ENCODE measurements at regions not wholly inside any gene's neighbourhood (a gene's known extent, or its start where the extent isn't known, plus 50 kb on each side); places are given as distances from the start of the nearest gene placed in this dataset.
"Not testable (repeated sequence)": the region's sequence is repeated elsewhere in the genome, so short reads cannot be mapped to it uniquely, and the experiment has no call there.

- Histone ChIP-seq H3K4me1 (ENCODE audit: control insufficient read depth in 4 of 4, insufficient read depth in 4 of 4, low read length in 3 of 4) (no peaks in the 10 kb centered on the region), H3K27me3 (ENCODE audit: control insufficient read depth in 4 of 4, insufficient read depth in 4 of 4, low read length in 3 of 4) (no peaks in the 10 kb centered on the region), H3K36me3 (ENCODE audit: control insufficient read depth in 4 of 4, insufficient read depth in 3 of 4, low read depth in 1 of 4, low read length in 3 of 4) (no peaks in the 10 kb centered on the region), H3K4me3 (ENCODE audit: low read depth in 1 of 3, low read length in 3 of 3) (no peak overlapping the region), H3K27ac (ENCODE audit: low read depth in 1 of 2, low read length in 2 of 2) (no peak overlapping the region), H3K9me3 (ENCODE audit: control insufficient read depth in 4 of 4, low read length in 3 of 4) (no peaks in the 10 kb centered on the region), H3K9ac (ENCODE audit: low read depth in 1 of 2, low read length in 2 of 2) (no peak overlapping the region)
- TF ChIP-seq, protein P1, sequence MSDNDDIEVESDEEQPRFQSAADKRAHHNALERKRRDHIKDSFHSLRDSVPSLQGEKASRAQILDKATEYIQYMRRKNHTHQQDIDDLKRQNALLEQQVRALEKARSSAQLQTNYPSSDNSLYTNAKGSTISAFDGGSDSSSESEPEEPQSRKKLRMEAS (IDR thresholded peaks at IDR 0.05): no peak
- no peak for TF ChIP-seq GABPA (IDR thresholded peaks at IDR 0.05 in 1 of 2, conservative IDR thresholded peaks at IDR 0.05 in 1 of 2)
- TF ChIP-seq SP1 (IDR thresholded peaks at IDR 0.05): no peak
- no peak for DNase-seq (ENCODE audit: low spot score)
- WGBS: 77% methylated on average over 3 of the region's 3 CpGs
These were observed 297.0 kb upstream of the AUTS2 start for GRCh38 chr7:69301253-69301652.

- DNase-seq (ENCODE audit: low spot score): no peak
- Histone ChIP-seq H3K9me3 (ENCODE audit: control insufficient read depth in 4 of 4, low read length in 3 of 4) (no peaks in the 10 kb centered on the region), H3K4me1 (ENCODE audit: control insufficient read depth in 4 of 4, insufficient read depth in 4 of 4, low read length in 3 of 4) (no peaks in the 10 kb centered on the region), H3K4me3 (ENCODE audit: low read depth in 1 of 3, low read length in 3 of 3) (no peak overlapping the region), H3K27me3 (ENCODE audit: control insufficient read depth in 4 of 4, insufficient read depth in 4 of 4, low read length in 3 of 4) (no peaks in the 10 kb centered on the region), H3K27ac (ENCODE audit: low read depth in 1 of 2, low read length in 2 of 2) (no peak overlapping the region), H3K36me3 (ENCODE audit: control insufficient read depth in 4 of 4, insufficient read depth in 3 of 4, low read depth in 1 of 4, low read length in 3 of 4) (no peaks in the 10 kb centered on the region), H3K9ac (ENCODE audit: low read depth in 1 of 2, low read length in 2 of 2) (no peak overlapping the region)
- 96% methylated on average over 1 of the region's 1 CpG for WGBS
- TF ChIP-seq RXRA (IDR thresholded peaks at IDR 0.05) (peak in 1 of 2 donors; percentile 12), EGR1 (IDR thresholded peaks at IDR 0.05; ENCODE audit: low read depth in 2 of 2) (no peak)
These were observed 288.7 kb upstream of the AUTS2 start for GRCh38 chr7:69309601-69310000.

DNA sequence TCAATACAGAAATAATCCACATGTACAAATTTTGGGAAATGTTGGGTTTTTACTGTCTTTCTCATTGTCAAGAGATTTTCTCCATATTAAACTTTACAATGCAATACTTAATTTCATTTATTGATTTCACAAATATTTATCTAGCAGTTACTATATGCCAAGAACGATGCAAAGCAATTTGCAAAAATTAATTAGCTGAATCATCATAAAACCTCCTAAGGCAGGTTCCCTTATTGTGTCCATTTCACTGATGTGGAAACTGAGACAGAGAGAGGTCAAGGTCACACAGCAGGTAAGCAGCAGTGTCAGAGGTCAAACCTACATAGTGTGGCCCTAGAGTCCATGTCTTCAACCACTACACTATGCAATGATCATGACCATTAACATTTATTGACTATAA lies 286.8 kb upstream of the AUTS2 start:
- H3K36me3 ChIP-seq (ENCODE audit: control insufficient read depth in 4 of 4, insufficient read depth in 3 of 4, low read depth in 1 of 4, low read length in 3 of 4): no peaks in the 10 kb centered on the region
- H3K27me3 ChIP-seq (ENCODE audit: control insufficient read depth in 4 of 4, insufficient read depth in 4 of 4, low read length in 3 of 4): no peaks in the 10 kb centered on the region
- H3K9ac ChIP-seq (ENCODE audit: low read depth in 1 of 2, low read length in 2 of 2): no peak overlapping the region
- no peak overlapping the region for H3K27ac ChIP-seq (ENCODE audit: low read depth in 1 of 2, low read length in 2 of 2)
- no peaks in the 10 kb centered on the region for H3K4me1 ChIP-seq (ENCODE audit: control insufficient read depth in 4 of 4, insufficient read depth in 4 of 4, low read length in 3 of 4)
- 47% methylated on average over 1 of the region's 1 CpG for WGBS
- DNase-seq (ENCODE audit: low spot score): no peak
- no peak overlapping the region for H3K4me3 ChIP-seq (ENCODE audit: low read depth in 1 of 3, low read length in 3 of 3)
- TF ChIP-seq, protein P2, sequence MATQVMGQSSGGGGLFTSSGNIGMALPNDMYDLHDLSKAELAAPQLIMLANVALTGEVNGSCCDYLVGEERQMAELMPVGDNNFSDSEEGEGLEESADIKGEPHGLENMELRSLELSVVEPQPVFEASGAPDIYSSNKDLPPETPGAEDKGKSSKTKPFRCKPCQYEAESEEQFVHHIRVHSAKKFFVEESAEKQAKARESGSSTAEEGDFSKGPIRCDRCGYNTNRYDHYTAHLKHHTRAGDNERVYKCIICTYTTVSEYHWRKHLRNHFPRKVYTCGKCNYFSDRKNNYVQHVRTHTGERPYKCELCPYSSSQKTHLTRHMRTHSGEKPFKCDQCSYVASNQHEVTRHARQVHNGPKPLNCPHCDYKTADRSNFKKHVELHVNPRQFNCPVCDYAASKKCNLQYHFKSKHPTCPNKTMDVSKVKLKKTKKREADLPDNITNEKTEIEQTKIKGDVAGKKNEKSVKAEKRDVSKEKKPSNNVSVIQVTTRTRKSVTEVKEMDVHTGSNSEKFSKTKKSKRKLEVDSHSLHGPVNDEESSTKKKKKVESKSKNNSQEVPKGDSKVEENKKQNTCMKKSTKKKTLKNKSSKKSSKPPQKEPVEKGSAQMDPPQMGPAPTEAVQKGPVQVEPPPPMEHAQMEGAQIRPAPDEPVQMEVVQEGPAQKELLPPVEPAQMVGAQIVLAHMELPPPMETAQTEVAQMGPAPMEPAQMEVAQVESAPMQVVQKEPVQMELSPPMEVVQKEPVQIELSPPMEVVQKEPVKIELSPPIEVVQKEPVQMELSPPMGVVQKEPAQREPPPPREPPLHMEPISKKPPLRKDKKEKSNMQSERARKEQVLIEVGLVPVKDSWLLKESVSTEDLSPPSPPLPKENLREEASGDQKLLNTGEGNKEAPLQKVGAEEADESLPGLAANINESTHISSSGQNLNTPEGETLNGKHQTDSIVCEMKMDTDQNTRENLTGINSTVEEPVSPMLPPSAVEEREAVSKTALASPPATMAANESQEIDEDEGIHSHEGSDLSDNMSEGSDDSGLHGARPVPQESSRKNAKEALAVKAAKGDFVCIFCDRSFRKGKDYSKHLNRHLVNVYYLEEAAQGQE (IDR thresholded peaks at IDR 0.05): no peak
- TF ChIP-seq SP1 (IDR thresholded peaks at IDR 0.05) (no peak), GABPA (IDR thresholded peaks at IDR 0.05 in 1 of 2, conservative IDR thresholded peaks at IDR 0.05 in 1 of 2) (no peak), ATF3 (IDR thresholded peaks at IDR 0.05) (no peak), EGR1 (IDR thresholded peaks at IDR 0.05; ENCODE audit: low read depth in 2 of 2) (no peak)
- TF ChIP-seq, protein P3, sequence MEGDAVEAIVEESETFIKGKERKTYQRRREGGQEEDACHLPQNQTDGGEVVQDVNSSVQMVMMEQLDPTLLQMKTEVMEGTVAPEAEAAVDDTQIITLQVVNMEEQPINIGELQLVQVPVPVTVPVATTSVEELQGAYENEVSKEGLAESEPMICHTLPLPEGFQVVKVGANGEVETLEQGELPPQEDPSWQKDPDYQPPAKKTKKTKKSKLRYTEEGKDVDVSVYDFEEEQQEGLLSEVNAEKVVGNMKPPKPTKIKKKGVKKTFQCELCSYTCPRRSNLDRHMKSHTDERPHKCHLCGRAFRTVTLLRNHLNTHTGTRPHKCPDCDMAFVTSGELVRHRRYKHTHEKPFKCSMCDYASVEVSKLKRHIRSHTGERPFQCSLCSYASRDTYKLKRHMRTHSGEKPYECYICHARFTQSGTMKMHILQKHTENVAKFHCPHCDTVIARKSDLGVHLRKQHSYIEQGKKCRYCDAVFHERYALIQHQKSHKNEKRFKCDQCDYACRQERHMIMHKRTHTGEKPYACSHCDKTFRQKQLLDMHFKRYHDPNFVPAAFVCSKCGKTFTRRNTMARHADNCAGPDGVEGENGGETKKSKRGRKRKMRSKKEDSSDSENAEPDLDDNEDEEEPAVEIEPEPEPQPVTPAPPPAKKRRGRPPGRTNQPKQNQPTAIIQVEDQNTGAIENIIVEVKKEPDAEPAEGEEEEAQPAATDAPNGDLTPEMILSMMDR (IDR thresholded peaks at IDR 0.05; ENCODE audit: low read depth, low read length, missing input control): no peak
- TF ChIP-seq, protein P4, sequence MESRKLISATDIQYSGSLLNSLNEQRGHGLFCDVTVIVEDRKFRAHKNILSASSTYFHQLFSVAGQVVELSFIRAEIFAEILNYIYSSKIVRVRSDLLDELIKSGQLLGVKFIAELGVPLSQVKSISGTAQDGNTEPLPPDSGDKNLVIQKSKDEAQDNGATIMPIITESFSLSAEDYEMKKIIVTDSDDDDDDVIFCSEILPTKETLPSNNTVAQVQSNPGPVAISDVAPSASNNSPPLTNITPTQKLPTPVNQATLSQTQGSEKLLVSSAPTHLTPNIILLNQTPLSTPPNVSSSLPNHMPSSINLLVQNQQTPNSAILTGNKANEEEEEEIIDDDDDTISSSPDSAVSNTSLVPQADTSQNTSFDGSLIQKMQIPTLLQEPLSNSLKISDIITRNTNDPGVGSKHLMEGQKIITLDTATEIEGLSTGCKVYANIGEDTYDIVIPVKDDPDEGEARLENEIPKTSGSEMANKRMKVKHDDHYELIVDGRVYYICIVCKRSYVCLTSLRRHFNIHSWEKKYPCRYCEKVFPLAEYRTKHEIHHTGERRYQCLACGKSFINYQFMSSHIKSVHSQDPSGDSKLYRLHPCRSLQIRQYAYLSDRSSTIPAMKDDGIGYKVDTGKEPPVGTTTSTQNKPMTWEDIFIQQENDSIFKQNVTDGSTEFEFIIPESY (IDR thresholded peaks at IDR 0.05): no peak
- H3K9me3 ChIP-seq (ENCODE audit: control insufficient read depth in 4 of 4, low read length in 3 of 4): no peaks in the 10 kb centered on the region

DNA sequence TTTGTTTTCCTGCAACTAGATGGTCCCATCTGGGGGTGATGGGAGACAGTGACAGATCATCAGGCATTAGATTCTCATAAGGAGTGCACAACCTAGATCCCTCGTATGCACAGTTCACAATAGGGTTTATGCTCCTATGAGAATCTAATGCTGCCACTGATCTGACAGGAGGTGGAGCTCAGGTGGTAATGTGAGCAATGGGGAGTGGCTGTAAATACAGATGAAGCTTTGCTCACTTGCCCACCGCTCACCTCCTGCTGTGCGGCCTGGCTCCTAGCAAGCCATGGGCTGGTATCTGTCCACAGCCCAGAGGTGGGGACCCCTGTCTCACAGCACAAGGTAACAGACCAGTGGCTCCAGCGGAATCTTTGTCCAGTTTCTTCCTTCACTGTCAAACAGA lies 284.4 kb upstream of the AUTS2 start:
- H3K9ac ChIP-seq (ENCODE audit: low read depth in 1 of 2, low read length in 2 of 2); H3K27ac ChIP-seq (ENCODE audit: low read depth in 1 of 2, low read length in 2 of 2); H3K4me3 ChIP-seq (ENCODE audit: low read depth in 1 of 3, low read length in 3 of 3); H3K4me1 ChIP-seq (ENCODE audit: control insufficient read depth in 4 of 4, insufficient read depth in 4 of 4, low read length in 3 of 4); H3K9me3 ChIP-seq (ENCODE audit: control insufficient read depth in 4 of 4, low read length in 3 of 4); H3K36me3 ChIP-seq (ENCODE audit: control insufficient read depth in 4 of 4, insufficient read depth in 3 of 4, low read depth in 1 of 4, low read length in 3 of 4); H3K27me3 ChIP-seq (ENCODE audit: control insufficient read depth in 4 of 4, insufficient read depth in 4 of 4, low read length in 3 of 4); DNase-seq (ENCODE audit: low spot score): not testable (repeated sequence)
- WGBS: 95% methylated on average over 4 of the region's 4 CpGs
